B cell (primary cell): ENCODE measurements at regions not wholly inside any gene's neighbourhood (a gene's known extent, or its start where the extent isn't known, plus 50 kb on each side); places are given as distances from the start of the nearest gene placed in this dataset.

ENCODE experiments used
- ATAC-seq: fragments of 200-7000 bp; cut with Tn5 transposase; one replicate; pipeline ENCODE4 v1.10.0; 2021; ENCODE audit warnings: low read depth, mild to moderate bottlenecking, moderate number of reproducible peaks, moderate library complexity
- CTCF ChIA-PET: fragments of 350-600 bp; sonication (Branson Sonifier 250); formaldehyde crosslinking; loops from one replicate; lab custom pipeline; 2021; ENCODE audit warnings: antibody characterized with exemption, inconsistent platforms; lab: Charles Lee
- POLR2A ChIA-PET: fragments of 350-600 bp; sonication (Branson Sonifier 250); formaldehyde crosslinking; loops from one replicate; lab custom pipeline; 2021; ENCODE audit warnings: antibody characterized with exemption; lab: Charles Lee
- DNase-seq: peaks from one replicate; pipeline ENCODE4 v3.0.0; 2013
- H2AFZ ChIP-seq: 2 replicates; pipeline ENCODE4 v1.6.1; 2012; ENCODE audit warnings: mild to moderate bottlenecking, low read depth, low read length; ENCODE audit not compliant: insufficient read depth, poor library complexity, severe bottlenecking
- H3K27ac ChIP-seq, 2 donors: 1 replicate in 1 of 2; 2 replicates in 1 of 2; pipeline ENCODE4 v1.5.1; 2012 to 2013; ENCODE audit warnings: low read length in 2 of 2, mild to moderate bottlenecking in 2 of 2, moderate library complexity in 1 of 2
- H3K27me3 ChIP-seq, 4 experiments: fragments of 200-600 bp in 1 of 4; sonication (generic) in 1 of 4; replicated peaks in 1 of 4; 1 replicate in 2 of 4; 2 replicates in 2 of 4; pipeline versions ENCODE4 v1.6.1 to v1.7.0; 2013 to 2016; ENCODE audit warnings: low read length in 3 of 4, mild to moderate bottlenecking in 2 of 4, mixed read lengths in 1 of 4, moderate library complexity in 1 of 4; ENCODE audit not compliant: insufficient read depth in 4 of 4, control insufficient read depth in 3 of 4; ENCODE audit errors: control extremely low read depth in 1 of 4
- H3K36me3 ChIP-seq, 2 experiments: replicated peaks in 1 of 2; 1 replicate in 1 of 2; 2 replicates in 1 of 2; pipeline versions ENCODE4 v1.6.1 to v1.7.1; 2013; ENCODE audit warnings: low read length in 1 of 2; ENCODE audit not compliant: insufficient read depth in 2 of 2, control insufficient read depth in 1 of 2; ENCODE audit errors: control extremely low read depth in 1 of 2, extremely low read depth in 1 of 2
- H3K4me1 ChIP-seq, 2 donors: fragments of 200-600 bp in 1 of 2; sonication (generic) in 1 of 2; 1 replicate in 1 of 2; 2 replicates in 1 of 2; pipeline versions ENCODE4 v1.5.1 to v1.6.1; 2013 to 2017; ENCODE audit warnings: low read length in 2 of 2; ENCODE audit not compliant: control insufficient read depth in 2 of 2, insufficient read depth in 2 of 2
- H3K4me2 ChIP-seq: replicated peaks from 2 replicates; pipeline ENCODE3; 2012; ENCODE audit warnings: mild to moderate bottlenecking, low read depth, low read length; ENCODE audit not compliant: poor library complexity, severe bottlenecking
- H3K4me3 ChIP-seq, 5 experiments: fragments of 200-600 bp in 1 of 5; sonication (generic) in 1 of 5; 1 replicate in 3 of 5; 2 replicates in 2 of 5; pipeline versions ENCODE4 v1.5.1 to v1.7.0; 2011 to 2016; ENCODE audit warnings: low read length in 4 of 5, mild to moderate bottlenecking in 4 of 5, low read depth in 2 of 5, control low read depth in 1 of 5, moderate library complexity in 1 of 5; ENCODE audit not compliant: insufficient read depth in 1 of 5; ENCODE audit errors: control extremely low read depth in 1 of 5, extremely low read depth in 1 of 5
- H3K79me2 ChIP-seq: fragments of 200-600 bp; sonication (generic); one replicate; pipeline ENCODE4 v1.6.0; 2016; ENCODE audit warnings: low read length; ENCODE audit not compliant: control insufficient read depth, insufficient read depth
- H3K9ac ChIP-seq: fragments of 200-600 bp; sonication (generic); 2 replicates; pipeline ENCODE4 v1.6.1; 2017; ENCODE audit warnings: mild to moderate bottlenecking, low read length, moderate library complexity
- H3K9me3 ChIP-seq, 3 donors: one replicate each; pipeline versions ENCODE4 v1.6.1 to v1.7.1; 2013; ENCODE audit warnings: low read length in 2 of 3; ENCODE audit not compliant: control insufficient read depth in 2 of 3, insufficient read depth in 1 of 3; ENCODE audit errors: control extremely low read depth in 1 of 3
- H4K20me1 ChIP-seq: 2 replicates; pipeline ENCODE4 v1.6.0; 2012; ENCODE audit warnings: mild to moderate bottlenecking, low read length; ENCODE audit not compliant: insufficient read depth, control insufficient read depth, poor library complexity, severe bottlenecking
- H3K27ac Mint-ChIP-seq: one replicate; pipeline ENCODE4 v1.8.0; 2021; ENCODE audit warnings: mixed read lengths
- H3K27me3 Mint-ChIP-seq: one replicate; pipeline ENCODE4 v1.8.0; 2021; ENCODE audit warnings: mixed read lengths
- H3K4me1 Mint-ChIP-seq: one replicate; pipeline ENCODE4 v1.8.0; 2021; ENCODE audit warnings: mixed read lengths
- H3K4me3 Mint-ChIP-seq: one replicate; pipeline ENCODE4 v1.8.0; 2021; ENCODE audit warnings: mixed read lengths
- H3K9me3 Mint-ChIP-seq: one replicate; pipeline ENCODE4 v1.8.0; 2022; ENCODE audit warnings: mixed read lengths; ENCODE audit not compliant: insufficient read depth
- CTCF ChIP-seq: fragments of 200-600 bp; IDR thresholded peaks from one replicate; pipeline ENCODE4 v1.8.0; 2022; ENCODE audit warnings: antibody characterized with exemption, mild to moderate bottlenecking
- EZH2 ChIP-seq: IDR thresholded peaks from 2 replicates; pipeline ENCODE4 v1.6.1; 2012; ENCODE audit warnings: borderline replicate concordance, low read depth, mild to moderate bottlenecking, moderate library complexity, low read length; ENCODE audit not compliant: insufficient read depth, poor library complexity, severe bottlenecking
- WGBS: methylation state at CpG from one replicate; pipeline ENCODE4 v1.1.5; 2013; ENCODE audit warnings: missing lambda C conversion rate; ENCODE audit not compliant: insufficient coverage; 5-methylcytosine and 5-hydroxymethylcytosine counted together
- intact Hi-C: fragments of 100-400 bp; cut with micrococcal nuclease; formaldehyde crosslinking; loops from one replicate; pipeline ENCODE4 v1.10.0; 2022

- H2AFZ ChIP-seq: no peak overlapping the region
- intact Hi-C loops: no loop called here
- H3K4me3 ChIP-seq: no peak overlapping the region
- H3K9me3 ChIP-seq: peaks cover 0 to 1% (median 0%) of the 10 kb centered on the region in 3 donors
- no peaks in the 10 kb centered on the region for H3K27me3 Mint-ChIP-seq
- 60% methylated on average over 1 of the region's 3 CpGs for WGBS
- no peak overlapping the region for H3K27ac ChIP-seq
- no peaks in the 10 kb centered on the region for H3K27me3 ChIP-seq
- CTCF ChIA-PET: no interaction called here
- no peaks in the 10 kb centered on the region for H3K36me3 ChIP-seq
- H3K79me2 ChIP-seq: no peaks in the 10 kb centered on the region
- H3K4me3 Mint-ChIP-seq: no peak overlapping the region
- H3K27ac Mint-ChIP-seq: no peak overlapping the region
- no peak overlapping the region for H3K9ac ChIP-seq
- H3K9me3 Mint-ChIP-seq: peaks cover 3% of the 10 kb centered on the region
- no peaks in the 10 kb centered on the region for H3K4me1 ChIP-seq
- DNase-seq (no peak), ATAC-seq (no peak)
- POLR2A ChIA-PET: no interaction called here
- H3K4me1 Mint-ChIP-seq: no peaks in the 10 kb centered on the region
- no peak overlapping the region for H3K4me2 ChIP-seq
- H4K20me1 ChIP-seq: no peaks in the 10 kb centered on the region
- TF ChIP-seq EZH2: no peak
- no peak for TF ChIP-seq CTCF
Measured at GRCh38 chr1:189350983-189351616, 1126.6 kb downstream of the BRINP3 start.

GRCh38 chr1:189351960-189352359 lies 1125.7 kb downstream of the BRINP3 start:
- ChIA-PET CTCF (no interaction called here), POLR2A (no interaction called here)
- no peaks in the 10 kb centered on the region for H3K79me2 ChIP-seq
- H3K4me3 Mint-ChIP-seq: no peak overlapping the region
- H3K27me3 Mint-ChIP-seq: no peaks in the 10 kb centered on the region
- H3K4me1 Mint-ChIP-seq: no peaks in the 10 kb centered on the region
- H4K20me1 ChIP-seq: no peaks in the 10 kb centered on the region
- no peaks in the 10 kb centered on the region for H3K9me3 ChIP-seq
- DNase-seq (no peak), ATAC-seq (no peak)
- no peak overlapping the region for H2AFZ ChIP-seq
- H3K9me3 Mint-ChIP-seq: peaks cover 3% of the 10 kb centered on the region
- no peak overlapping the region for H3K4me2 ChIP-seq
- H3K4me3 ChIP-seq: no peak overlapping the region
- WGBS: no CpG with 5 or more reads among the region's 1 CpG
- no peak overlapping the region for H3K9ac ChIP-seq
- H3K27ac Mint-ChIP-seq: no peak overlapping the region
- no peak overlapping the region for H3K27ac ChIP-seq
- intact Hi-C loops: no loop called here
- H3K27me3 ChIP-seq: no peaks in the 10 kb centered on the region
- H3K36me3 ChIP-seq: no peaks in the 10 kb centered on the region
- TF ChIP-seq CTCF (no peak), EZH2 (no peak)
- H3K4me1 ChIP-seq: no peaks in the 10 kb centered on the region
